HG03460 (cell line): ENCODE measurements at regions not wholly inside any gene's neighbourhood (a gene's known extent, or its start where the extent isn't known, plus 50 kb on each side); places are given as distances from the start of the nearest gene placed in this dataset.

Source experiments
- ATAC-seq: cut with Tn5 transposase; IDR thresholded peaks from one replicate; pipeline ENCODE4 v1.9.1; 2021; ENCODE audit not compliant: unreplicated experiment

- no peak for ATAC-seq
Observed at GRCh38 chr6:53417141-53417540, 68.4 kb upstream of the ELOVL5 start.

GRCh38 chr6:53413326-53413725, 64.6 kb upstream of the ELOVL5 start:
- no peak for ATAC-seq

- ATAC-seq = no peak
Observed at GRCh38 chr6:53412751-53413150, 64.0 kb upstream of the ELOVL5 start.

GRCh38 chr6:53412021-53412715, 63.4 kb upstream of the ELOVL5 start:
- ATAC-seq = no peak

- ATAC-seq = no peak
Observed at GRCh38 chr6:53411451-53411850, 62.7 kb upstream of the ELOVL5 start.

- peak; percentile 90 for ATAC-seq
Observed at GRCh38 chr6:53410508-53411258, 61.9 kb upstream of the ELOVL5 start.

GRCh38 chr6:53408826-53409225, 60.1 kb upstream of the ELOVL5 start:
- ATAC-seq = no peak

GRCh38 chr6:53399027-53399344, 50.2 kb upstream of the ELOVL5 start:
- no peak for ATAC-seq

GRCh38 chr6:53398247-53399026, 49.7 kb upstream of the ELOVL5 start:
- ATAC-seq = no peak
